H54 (cell line): ENCODE measurements at regions not wholly inside any gene's neighbourhood (a gene's known extent, or its start where the extent isn't known, plus 50 kb on each side); places are given as distances from the start of the nearest gene placed in this dataset.
"Not testable (repeated sequence)": the region's sequence is repeated elsewhere in the genome, so short reads cannot be mapped to it uniquely, and the experiment has no call there.

Source experiments
- DNase-seq: peaks from one replicate; pipeline ENCODE4 v3.0.0; 2011; ENCODE audit warnings: low spot score, mixed read lengths; ENCODE audit not compliant: insufficient read length
- FAIRE-seq: peaks from 3 replicates; lab custom pipeline; 2011; peaks lifted over from hg19 to GRCh38; lab: Jason Lieb, UNC
- POLR2A ChIP-seq: IDR thresholded peaks from 2 replicates; pipeline ENCODE4 v1.6.1; 2011; ENCODE audit warnings: low read depth, mild to moderate bottlenecking, low read length

DNA sequence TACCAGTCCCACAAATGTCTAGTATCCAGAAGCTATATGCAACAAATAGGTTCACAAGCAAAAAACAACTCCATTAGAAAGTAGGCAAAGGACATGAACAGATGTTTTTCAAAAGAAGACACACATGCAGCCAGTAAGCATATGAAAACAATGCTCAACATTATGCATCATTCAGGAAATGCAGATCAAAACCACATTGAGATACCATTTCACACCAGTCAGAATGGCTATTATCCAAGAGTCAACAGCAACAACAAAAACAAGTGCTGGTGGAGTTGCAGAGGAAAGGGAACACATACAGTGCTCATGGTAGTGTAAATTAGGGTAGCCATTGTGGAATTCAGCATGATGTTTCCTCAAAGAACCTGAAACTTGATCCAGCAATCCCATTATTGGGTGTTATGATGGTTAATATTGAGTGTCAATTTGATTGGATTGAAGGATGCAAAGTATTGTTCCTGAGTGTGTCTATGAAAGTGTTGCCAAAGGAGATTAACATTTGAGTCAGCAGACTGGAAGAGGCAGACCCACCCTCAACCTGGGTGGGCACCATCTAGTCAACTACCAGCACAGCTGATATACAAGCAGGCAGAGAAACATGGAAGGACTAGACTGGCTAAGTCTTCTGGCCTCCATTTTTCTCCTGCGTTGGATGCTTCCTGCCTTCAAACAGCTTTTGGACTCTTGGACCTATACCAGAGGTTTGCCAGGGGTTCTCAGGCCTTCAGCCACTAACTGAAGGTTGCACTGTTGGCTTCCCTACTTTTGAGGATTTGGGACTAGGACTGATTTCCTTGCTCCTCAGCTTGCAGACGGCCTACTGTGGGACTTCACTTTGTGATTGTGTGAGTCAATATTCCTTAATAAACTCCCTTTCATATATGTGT lies 218.4 kb upstream of the SEMA3D start:
- DNase-seq: no peak
- FAIRE-seq: no peak
- TF ChIP-seq POLR2A: no peak

DNA sequence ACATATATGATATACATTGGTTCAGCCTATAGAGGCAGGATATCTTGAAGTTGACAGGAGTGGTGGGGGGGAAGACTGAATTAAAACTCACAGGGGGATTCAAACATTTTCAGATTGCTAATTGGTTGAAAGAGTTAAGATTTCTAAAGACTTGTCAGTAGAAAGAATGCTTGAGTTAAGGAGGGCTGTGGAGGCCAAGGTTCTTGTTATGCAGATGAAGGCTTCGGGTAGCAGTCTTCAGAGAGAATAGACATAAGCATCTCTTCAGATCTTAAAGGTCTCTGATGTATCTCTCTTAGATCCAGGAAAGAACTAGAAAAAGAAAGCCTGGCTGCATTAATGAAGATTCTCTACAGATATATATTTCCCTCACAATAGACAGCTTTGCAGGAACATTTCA lies 209.8 kb upstream of the SEMA3D start:
- TF ChIP-seq POLR2A: no peak
- FAIRE-seq (no peak), DNase-seq (no peak)

DNA sequence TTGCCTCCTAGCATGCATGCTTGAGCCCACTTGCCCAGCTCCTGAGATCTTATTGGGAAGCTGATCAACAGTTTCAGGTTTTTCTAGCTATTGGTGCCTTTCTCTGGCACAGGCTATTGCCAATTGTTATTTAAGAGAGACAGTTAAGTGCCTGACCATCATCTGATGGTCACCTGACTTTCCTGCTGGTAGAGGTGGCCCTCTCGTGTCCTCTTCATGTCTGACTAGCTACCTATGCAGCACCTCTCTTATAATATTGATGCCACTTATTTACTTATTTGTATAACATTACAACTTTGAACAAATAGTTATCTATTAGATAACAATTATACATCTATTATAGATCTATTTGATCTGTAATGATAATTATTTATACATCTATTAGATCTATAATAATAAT lies 205.9 kb upstream of the SEMA3D start:
- no peak for DNase-seq
- FAIRE-seq: no peak
- no peak for TF ChIP-seq POLR2A

DNA sequence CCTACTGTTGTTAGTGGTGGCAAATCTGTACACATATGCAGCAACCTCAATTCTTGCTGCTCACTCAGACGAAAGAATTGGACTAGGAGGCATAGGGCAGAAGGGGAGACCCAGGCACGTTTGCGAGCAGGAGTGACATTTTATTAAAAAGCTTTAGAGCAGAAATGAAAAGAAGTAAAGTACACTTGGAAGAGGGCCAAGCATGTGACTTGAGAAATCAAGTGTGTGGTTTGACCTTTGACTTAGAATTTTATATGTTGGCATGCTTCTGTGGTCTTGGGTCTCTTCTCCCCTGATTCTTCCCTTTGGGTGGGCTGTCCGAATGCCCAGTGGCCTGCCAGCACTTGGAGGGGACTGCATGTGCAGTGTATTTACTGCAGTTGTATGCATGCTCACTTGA lies 205.5 kb upstream of the SEMA3D start:
- TF ChIP-seq POLR2A: no peak
- FAIRE-seq: no peak
- DNase-seq: no peak

DNA sequence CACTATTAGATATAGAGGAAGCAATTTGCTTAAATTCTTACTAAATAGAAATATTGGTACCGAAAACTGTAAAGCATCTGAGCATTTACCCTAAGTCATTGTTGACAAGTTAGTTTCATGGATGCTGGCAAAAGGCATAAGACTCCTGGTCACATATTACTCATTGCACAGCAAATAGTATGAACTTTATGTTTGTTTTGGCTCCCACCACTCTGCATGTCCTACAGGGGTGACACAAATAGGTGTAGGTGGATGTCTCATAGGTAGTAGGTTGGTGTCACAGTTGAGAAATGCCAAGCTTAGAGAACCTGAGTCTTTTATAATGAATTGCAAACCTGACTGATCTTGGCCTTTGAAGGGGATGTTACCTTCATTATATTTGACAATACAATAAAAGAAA lies 199.6 kb upstream of the SEMA3D start:
- no peak for TF ChIP-seq POLR2A
- no peak for DNase-seq
- no peak for FAIRE-seq

DNA sequence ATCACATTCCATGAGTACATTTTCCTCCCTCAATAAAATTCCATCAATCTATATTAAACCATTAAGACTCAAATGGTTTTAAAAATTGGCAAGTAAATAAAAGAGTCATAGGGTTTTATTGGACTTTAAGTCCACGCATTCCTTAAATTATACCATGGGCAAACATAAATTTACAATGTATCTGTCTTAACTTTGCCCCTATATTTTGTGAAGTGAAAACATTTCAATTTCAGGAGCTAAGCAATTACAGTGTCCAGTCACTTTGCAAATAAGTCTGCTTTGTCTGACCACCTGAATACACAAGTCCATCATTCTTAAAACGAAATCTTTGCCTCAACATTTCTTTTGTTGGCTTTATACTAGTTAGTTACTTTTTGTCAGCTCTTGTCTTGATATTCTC lies 197.5 kb upstream of the SEMA3D start:
- no peak for TF ChIP-seq POLR2A
- no peak for FAIRE-seq

DNA sequence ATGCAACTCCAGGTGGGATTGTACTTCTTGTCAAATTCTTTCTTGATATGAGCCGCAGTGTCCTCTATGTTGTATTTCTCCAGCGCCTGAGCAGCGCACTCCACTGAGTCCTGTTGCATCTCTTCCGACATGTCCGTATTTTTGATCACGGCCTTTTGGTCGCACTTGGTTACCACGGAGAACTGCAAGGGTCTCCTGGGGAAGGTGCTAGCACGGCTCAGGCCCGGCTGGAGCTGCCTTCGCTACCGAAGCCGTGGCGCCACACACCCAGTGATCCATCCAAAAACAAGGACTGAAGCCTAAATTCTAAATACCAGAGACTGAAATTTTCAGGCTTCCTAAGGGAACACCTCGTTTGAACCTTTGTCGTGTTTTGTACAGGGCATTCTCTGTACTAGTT lies 194.4 kb upstream of the SEMA3D start:
- no peak for TF ChIP-seq POLR2A
- no peak for FAIRE-seq
- no peak for DNase-seq

More for the DNA sequence above, 197.5 kb upstream of the SEMA3D start:
- DNase-seq: no peak

DNA sequence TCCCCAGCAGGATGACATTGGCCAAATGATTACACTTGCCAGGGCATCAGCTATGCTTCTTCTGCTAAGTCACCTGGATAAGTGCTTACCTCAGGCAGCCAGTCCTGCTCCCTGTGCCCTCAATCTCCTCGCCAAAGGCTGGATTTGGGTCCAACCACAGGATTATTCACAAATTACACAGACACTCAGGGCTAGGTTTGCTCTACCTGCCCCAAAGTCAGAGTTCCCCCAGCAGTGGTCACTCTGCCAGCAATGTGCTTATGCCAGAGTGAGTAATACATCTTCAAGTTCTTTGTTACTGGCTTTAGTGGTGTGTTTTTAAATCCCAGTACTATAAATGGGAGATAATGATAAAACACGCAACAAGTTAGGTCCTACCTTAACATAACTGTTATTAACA lies 189.7 kb upstream of the SEMA3D start:
- FAIRE-seq: no peak

DNA sequence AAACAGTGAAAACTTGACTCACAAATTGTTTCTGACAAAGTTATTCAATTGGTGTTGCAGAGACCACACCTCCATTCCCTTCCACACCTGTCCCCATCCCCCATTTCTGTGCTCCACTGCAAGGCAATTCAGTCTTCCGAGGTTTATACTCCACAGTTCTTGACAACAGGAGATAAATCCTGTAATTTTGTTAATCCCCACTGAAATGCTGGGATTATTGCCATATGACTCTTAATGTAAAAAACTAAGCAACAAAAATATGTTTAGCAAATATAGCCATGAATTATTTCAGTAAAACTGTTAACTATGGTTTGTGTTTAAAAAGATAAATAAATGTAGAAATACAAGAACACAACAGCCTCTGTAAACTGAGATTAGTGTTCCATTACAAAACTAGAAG lies 170.1 kb upstream of the SEMA3D start:
- FAIRE-seq: no peak
- TF ChIP-seq POLR2A: no peak

More for the DNA sequence above, 189.7 kb upstream of the SEMA3D start:
- no peak for TF ChIP-seq POLR2A
- no peak for DNase-seq

DNA sequence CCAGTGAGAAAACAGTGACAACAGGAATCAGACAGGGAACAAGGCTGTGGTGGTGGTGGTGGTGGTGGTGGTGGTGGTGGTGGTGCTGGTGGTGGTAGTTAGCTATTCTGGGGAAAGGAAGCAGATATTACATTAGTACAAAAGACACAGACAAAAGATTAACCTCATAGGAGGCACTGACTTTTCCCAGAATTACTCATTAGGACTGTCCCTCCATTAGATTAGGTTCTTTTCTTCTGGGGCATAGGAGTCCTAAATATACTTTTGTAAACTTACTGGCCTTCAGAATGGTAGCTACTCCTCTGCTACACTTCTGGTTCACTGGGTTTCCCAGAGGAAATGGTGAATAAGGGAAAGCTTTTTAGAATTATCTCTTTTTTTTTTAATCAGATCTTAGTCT lies 156.6 kb upstream of the SEMA3D start:
- DNase-seq: no peak
- FAIRE-seq: no peak
- TF ChIP-seq POLR2A: no peak

More for the DNA sequence above, 170.1 kb upstream of the SEMA3D start:
- DNase-seq: no peak

DNA sequence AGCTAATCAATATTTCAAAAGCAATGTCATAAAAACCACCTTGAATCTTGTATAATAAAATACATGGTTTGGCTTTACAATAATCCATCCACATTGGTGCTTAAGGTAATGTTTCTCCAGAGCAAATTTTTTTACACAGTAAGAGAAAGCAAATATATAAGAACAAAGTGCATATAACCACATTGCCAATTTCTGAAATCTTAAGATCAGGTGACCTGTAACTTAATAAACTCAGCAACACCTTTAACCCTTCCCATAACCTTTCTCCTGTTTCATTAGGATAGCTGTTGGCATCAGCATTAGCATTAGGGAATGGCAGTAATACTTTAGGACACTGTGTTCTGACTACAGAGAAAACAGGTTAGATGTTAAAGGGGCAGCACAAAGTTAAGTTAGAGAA lies 155.9 kb upstream of the SEMA3D start:
- TF ChIP-seq POLR2A: no peak
- DNase-seq (no peak), FAIRE-seq (no peak)

DNA sequence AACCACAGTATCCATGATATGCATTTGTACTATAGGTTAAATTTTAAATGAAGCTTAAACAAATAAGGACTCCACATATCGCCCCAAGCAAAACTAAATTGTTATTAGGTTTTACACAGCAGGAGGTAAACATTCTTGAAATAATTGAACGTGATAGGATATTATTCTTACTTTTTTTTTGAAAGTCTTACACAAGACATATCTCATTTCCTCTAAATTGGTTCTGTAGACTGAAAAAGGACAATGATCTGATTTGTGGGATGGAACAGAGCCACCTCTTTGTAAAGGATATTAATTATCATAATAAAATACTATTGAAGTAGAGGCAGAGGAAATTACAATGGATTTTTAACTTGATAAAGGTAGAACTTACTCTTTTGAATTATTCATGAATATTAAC lies 155.1 kb upstream of the SEMA3D start:
- FAIRE-seq: no peak
- DNase-seq: no peak
- TF ChIP-seq POLR2A: no peak

DNA sequence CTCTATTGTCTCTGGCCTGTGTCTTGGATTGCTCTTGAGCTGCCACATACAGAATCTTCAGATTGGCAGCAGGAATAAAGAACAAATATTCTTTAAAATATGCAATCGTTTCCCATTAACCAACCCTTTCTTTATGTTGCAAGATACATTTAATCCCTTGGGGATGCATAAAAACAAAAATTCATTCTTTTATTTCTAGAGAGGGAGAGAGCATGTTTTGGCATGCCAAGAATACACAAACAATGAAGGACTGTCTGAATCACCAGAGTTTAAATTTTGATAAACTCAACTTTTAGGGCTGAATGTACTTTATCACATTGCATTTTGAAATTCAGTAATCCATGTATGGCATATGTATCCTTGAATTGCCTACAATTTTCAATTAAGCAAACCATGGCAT lies 154.3 kb upstream of the SEMA3D start:
- FAIRE-seq (no peak), DNase-seq (no peak)
- TF ChIP-seq POLR2A: no peak

DNA sequence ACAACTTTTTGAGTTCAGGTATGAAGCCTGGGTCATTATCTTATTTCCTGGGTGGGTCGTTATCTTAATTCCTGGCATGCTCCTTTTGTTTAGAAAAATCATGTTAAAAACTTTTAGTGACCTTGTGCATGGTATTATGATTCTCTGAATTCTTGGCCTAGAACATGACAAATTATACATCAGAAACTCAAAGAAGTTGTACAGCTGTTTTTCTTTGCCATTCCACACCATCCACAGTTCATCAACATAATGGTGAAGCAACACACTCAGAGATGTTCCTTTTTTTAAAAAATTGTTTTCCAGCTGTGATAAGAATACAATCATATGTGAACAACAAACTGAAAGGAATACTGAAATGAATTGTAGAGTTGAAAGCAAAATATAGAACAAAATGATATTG lies 149.2 kb upstream of the SEMA3D start:
- FAIRE-seq (no peak), DNase-seq (no peak)
- no peak for TF ChIP-seq POLR2A

DNA sequence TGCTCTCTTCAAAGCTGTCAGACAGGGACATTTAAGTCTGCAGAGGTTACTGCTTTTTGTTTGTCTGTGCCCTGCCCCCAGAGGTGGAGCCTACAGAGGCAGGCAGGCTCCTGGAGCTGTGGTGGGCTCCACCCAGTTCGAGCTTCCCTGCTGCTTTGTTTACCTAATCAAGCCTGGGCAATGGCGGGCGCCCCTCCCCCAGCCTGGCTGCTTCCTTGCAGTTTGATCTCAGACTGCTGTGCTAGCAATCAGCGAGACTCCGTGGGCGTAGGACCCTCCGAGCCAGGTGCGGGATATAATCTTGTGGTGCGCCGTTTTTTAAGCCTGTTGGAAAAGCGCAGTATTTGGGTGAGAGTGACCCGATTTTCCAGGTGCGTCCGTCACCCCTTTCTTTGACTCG lies 148.3 kb upstream of the SEMA3D start:
- FAIRE-seq, DNase-seq: not testable (repeated sequence)
